SK-N-SH (cell line): ENCODE measurements at regions not wholly inside any gene's neighbourhood (a gene's known extent, or its start where the extent isn't known, plus 50 kb on each side); places are given as distances from the start of the nearest gene placed in this dataset.
A peak's percentile ranks its signal among the peaks of the same experiment; 100 is the strongest.

ENCODE experiments used
- CHD2 ChIP-seq: fragments of 150-350 bp; IDR thresholded peaks from 2 replicates; pipeline ENCODE4 v1.6.1; 2018; ENCODE audit warnings: low read length; ENCODE audit not compliant: partially characterized antibody
- JUND ChIP-seq: IDR thresholded peaks from 2 replicates; pipeline ENCODE4 v1.4.0; 2012
- TAF1 ChIP-seq: IDR thresholded peaks from 2 replicates; pipeline ENCODE4 v1.6.1; 2012; ENCODE audit warnings: low read depth, mild to moderate bottlenecking, low read length, moderate library complexity, borderline replicate concordance
- TF ChIP-seq, protein P1 (sequence below): IDR thresholded peaks from 2 replicates; pipeline ENCODE4; 2012
- TF ChIP-seq, protein P2 (sequence below): fragments of 200-600 bp; sonication (generic); IDR thresholded peaks from 2 replicates; pipeline ENCODE4 v1.6.1; 2017; ENCODE audit warnings: antibody characterized with exemption, mild to moderate bottlenecking, moderate library complexity

DNA sequence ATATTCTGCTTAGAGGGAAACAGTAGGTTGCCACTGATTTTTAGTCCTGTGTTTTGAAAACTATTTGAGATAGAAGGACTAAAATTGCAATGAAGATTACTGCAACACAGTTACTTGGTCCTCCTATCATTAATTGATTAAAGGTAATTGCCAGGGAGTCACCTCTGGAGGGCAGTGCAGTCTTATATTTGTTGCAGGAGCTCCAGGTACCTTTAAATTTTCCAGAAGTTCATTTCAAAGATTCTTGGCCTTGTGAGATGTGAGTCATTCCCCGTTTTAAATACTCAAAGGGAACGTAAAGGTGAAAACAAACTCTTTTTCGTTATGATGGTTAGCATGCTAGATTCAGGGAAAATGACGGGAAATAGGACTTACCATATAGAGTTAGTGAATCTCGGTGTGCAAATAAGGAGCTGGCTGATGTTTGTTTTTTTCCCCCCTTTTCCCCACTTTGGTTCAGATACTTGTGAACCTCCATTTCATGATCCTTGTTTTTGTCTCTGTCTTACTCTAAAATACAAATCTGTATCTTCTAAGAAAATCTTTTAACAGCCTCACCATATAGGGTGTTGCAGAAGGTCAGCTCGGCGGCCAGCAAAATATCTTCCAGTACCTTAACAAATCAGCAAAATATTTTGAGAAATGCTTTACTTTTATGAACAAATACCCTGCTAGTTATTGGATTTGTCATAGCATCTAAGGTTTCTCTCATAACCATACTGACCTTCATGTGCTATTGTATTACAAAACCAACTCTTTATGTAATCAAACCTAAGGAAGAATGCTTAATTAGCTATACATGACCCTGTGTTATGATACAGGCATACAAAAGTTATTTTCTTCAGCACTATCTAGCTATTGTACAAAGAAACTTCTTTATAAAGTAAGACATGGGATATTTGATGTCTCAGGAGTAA is 143.0 kb upstream of the HDAC9 start:
- no peak for TF ChIP-seq TAF1
- TF ChIP-seq, protein P1, sequence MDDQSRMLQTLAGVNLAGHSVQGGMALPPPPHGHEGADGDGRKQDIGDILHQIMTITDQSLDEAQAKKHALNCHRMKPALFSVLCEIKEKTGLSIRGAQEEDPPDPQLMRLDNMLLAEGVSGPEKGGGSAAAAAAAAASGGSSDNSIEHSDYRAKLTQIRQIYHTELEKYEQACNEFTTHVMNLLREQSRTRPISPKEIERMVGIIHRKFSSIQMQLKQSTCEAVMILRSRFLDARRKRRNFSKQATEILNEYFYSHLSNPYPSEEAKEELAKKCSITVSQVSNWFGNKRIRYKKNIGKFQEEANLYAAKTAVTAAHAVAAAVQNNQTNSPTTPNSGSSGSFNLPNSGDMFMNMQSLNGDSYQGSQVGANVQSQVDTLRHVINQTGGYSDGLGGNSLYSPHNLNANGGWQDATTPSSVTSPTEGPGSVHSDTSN, result no peak
- TF ChIP-seq, protein P2, sequence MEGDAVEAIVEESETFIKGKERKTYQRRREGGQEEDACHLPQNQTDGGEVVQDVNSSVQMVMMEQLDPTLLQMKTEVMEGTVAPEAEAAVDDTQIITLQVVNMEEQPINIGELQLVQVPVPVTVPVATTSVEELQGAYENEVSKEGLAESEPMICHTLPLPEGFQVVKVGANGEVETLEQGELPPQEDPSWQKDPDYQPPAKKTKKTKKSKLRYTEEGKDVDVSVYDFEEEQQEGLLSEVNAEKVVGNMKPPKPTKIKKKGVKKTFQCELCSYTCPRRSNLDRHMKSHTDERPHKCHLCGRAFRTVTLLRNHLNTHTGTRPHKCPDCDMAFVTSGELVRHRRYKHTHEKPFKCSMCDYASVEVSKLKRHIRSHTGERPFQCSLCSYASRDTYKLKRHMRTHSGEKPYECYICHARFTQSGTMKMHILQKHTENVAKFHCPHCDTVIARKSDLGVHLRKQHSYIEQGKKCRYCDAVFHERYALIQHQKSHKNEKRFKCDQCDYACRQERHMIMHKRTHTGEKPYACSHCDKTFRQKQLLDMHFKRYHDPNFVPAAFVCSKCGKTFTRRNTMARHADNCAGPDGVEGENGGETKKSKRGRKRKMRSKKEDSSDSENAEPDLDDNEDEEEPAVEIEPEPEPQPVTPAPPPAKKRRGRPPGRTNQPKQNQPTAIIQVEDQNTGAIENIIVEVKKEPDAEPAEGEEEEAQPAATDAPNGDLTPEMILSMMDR, result peak; percentile 97
- TF ChIP-seq JUND, result peak; percentile 34; the same call in 1 of the 2 replicates
- TF ChIP-seq CHD2, result no peak
